HG02588 (cell line): ENCODE measurements at regions not wholly inside any gene's neighbourhood (a gene's known extent, or its start where the extent isn't known, plus 50 kb on each side); places are given as distances from the start of the nearest gene placed in this dataset.

Experiments
- ATAC-seq: cut with Tn5 transposase; IDR thresholded peaks from one replicate; pipeline ENCODE4 v1.9.1; 2021; ENCODE audit warnings: mild to moderate bottlenecking, moderate library complexity; ENCODE audit not compliant: unreplicated experiment

DNA sequence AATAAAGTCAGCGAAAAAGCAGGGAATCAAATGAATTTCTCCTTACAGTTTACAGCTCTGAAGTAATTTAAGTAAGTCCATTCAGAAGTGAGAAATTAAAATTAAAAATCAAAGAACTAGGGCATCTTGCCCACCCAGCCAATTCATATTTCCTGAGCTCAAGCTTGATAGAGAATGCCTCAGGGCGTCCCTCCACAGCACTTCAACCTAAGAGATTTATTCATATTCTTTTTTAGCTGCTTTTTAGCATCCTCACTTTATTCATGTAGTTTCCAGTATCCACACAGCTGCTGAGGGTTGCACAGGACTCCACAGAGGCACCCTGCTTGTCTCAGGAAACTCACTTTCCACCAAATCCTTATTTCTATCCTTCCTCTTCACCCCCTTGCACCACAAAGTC lies 900.3 kb downstream of the BCL11A start:
- no peak for ATAC-seq

DNA sequence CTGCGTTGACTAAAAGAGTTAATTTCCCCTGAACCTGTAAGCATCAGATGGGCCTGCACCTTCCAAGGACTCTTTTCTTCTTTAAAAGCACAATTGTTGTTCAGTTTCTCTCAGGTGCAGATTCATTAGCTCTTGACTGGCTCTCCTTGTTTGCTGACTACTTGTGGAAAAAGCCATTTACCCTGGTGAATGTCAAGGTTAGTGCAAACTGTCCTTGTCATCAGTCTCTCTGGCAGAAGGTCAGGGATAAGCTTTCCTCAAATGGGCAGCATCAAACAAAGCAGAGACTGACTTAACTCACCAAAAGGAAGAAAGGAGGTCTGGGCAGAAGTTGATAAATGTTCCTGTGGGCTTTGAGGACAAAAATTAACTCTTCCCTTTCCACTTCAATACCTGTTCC lies 922.7 kb downstream of the BCL11A start:
- no peak for ATAC-seq

DNA sequence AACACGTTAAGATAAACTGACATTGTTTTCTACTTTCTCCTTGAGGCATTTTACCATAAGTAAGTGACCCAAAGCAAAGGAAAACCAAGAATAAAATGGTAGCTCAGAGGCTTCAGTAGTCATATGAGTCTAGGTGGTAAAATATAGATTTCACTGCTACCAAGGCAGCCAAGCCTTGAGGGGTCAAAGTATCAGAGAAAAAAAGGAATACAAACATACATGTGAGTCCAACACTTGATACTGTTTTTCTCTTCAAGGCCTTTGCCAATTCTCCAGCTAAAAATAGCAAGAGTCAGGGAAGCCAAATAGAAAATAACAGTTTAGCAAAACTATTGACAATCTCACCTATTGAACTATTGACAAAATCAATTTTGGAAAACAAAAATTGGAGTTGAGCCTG lies 925.9 kb downstream of the BCL11A start:
- ATAC-seq = no peak

DNA sequence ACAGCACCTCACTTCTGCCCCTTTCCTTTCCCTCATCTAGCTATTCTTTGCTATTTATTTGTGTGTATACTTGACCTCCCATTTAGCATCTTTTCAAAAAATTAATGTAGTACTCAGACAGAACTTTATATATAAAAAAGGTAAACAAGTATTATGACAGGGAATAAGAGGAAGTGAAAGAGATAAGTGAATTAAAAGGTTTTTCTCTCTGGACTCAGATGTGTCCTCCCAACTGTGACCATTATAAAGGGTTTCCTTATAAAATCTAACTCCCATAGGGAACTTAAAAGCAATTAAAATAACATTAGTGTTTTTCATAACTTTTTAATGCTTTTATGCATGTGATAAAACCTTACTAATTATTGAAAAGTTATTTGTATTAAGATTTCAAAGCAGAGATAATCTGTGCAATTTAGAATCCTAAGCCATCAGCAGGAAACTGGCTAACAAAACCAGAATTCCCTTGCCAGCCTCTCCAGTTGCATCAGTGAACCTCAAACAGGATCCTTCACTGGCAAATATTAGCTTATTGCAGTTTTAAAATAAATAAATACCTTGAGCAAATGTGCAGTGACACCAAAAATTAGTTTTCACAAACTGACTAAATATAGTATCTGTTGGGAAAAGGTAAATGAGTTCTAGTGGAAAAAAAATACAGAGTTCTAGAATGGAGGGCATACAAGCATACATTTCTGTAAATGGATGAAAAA lies 930.7 kb downstream of the BCL11A start:
- no peak for ATAC-seq

DNA sequence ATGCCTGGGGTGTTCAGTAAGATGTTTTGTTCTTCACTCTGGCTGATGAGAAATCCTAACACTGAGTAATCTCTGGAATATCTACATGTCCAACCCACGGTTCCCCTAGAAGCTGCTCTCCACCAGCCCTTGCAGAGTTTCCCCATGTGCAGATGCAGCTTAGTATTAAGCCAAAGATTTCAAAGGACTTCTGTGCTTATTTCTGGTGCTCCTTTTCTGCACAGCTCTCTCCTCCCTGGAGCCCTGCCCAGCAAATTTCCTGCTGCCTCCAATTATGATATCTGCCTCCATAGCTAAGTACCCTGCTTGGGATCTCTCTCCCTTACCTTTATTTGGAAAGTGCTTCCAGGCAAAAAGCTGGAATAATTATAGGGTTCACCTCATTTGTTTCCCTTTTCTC lies 949.3 kb downstream of the BCL11A start:
- ATAC-seq = no peak

DNA sequence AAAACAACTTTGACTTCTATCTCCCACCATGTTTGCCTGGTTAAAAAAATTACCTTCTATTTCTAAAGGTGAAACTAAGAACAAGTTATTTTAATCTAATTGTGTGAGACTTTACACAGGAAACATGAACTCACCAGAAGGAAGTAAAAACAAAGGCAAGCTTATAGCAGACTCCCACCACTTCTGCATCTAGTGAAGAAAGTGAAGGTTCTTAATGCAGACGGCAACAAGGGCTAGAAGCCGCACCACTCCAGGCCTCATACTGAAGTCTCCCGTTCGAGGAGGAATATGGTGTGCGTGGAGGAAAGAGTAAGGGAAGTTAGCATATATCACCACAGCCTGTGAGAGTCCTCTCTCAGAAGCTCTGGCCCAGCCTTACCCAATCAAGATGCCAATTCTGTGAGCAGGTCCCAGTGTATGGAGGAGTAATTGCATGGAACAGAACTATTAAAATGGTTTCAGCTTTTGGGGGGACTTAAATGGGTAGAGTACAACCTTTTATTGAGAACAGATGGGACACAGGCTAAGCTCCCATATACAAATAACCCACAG lies 958.7 kb downstream of the BCL11A start:
- ATAC-seq = no peak

DNA sequence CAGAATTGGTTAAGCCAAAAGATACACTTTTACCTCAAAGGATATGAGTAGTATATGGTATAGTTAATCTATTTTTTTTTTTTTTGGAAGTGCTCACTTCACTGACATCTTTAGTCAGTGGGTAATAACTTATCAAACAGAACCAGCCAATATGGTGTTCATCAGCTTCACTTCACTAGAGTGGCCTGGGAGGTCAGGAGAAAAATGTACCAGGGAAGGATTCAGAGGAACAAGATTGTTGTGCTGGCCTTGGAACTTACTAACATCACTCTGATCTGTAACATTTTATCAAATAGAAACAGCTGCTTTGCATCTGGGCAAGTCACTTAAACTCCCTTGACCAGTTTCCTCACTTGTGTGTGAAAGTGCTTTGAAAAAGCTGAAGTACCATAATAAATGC lies 962.7 kb downstream of the BCL11A start:
- no peak for ATAC-seq

DNA sequence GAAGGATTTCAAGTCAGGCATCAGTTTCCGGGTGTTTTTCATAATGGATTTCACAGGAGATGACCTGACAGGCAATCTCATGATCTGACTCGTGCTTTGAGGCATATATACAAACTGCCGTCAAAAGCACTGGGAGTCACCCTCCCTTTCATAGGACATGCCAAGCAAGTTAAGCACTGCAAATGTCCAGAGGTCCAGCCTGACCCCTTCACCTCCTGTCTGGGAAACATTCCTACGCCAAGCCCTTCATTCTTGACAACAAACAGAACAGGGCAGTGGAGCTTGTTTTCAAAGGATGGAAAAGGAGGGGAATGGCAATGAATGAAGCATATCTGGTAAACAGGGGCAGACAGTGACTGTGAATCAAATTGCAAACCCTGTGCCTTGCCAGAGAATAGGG lies 963.6 kb downstream of the BCL11A start:
- ATAC-seq = no peak

DNA sequence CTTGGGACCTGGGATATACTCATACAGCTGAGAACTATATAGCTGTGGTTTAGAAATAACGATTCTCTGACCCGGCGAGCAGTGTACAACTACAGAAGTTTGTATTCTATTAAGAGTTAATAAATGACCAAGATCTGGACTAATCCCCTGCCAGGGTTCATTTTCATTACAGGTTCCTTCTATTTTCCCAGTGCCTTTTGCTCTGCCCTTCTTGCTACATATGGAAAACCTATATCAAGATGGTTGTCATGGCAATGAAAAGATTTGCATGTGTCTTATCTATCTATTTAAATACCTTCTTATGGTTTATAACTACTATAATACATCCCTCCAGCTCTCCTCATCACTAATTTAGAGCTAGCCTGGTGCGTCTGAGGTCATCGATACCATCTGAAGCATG lies 965.2 kb downstream of the BCL11A start:
- ATAC-seq = no peak

DNA sequence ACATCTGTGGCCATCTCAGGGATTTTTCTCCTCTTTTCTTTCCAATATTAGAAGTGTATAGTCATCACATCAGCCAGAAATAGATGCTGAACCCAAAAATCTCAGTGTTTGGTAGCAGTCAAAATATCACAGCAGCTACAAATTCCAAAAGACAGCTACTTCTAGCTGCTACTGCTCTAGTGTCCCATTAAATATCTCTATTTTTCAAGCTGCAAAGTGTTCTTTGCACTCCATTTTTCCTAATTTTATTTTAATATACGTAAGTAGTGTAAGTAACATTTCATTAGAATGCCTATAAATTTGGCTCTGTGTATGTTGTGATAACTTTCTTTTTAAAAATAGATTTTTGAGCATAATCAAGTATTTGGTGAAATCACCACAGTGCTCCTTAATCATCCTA lies 967.3 kb downstream of the BCL11A start:
- no peak for ATAC-seq

DNA sequence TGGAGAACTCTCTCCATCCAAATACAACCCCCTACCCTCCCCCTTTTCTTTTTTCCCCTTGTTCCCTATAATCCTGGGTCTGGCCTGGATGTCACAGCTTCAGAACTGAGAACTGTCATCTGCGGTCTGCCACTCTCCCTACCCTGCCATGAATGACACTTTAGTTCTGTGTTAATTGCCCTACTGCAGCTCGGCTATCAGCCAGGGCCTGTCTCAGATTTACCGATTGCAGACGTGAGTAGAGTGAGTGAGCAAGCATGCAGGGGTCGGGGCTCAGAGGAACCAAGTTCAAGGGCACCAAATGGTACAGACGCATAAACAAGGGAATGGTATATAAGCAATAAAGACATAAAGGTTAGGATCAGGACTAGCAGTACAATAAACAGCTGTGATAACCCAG lies 967.8 kb downstream of the BCL11A start:
- ATAC-seq = no peak

DNA sequence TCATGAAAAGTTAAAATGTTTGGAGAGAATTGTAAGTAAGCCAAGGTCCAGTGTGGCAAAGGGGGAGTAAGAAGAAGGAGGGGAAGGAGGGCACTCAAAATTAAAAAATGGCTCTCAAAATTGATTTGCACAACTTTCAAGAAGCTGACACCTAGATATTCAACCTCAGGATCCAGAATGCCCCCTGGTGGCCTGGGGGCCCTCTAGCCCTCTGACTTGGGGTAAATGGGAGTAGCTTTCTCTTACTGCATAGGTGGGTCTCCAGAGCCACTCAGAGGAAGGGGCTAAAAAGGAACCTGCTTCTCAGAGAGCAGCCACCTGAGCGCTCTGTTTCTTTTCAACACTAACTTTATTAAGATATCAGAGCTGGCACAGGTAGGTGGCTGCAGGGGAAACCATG lies 968.5 kb downstream of the BCL11A start:
- no peak for ATAC-seq

DNA sequence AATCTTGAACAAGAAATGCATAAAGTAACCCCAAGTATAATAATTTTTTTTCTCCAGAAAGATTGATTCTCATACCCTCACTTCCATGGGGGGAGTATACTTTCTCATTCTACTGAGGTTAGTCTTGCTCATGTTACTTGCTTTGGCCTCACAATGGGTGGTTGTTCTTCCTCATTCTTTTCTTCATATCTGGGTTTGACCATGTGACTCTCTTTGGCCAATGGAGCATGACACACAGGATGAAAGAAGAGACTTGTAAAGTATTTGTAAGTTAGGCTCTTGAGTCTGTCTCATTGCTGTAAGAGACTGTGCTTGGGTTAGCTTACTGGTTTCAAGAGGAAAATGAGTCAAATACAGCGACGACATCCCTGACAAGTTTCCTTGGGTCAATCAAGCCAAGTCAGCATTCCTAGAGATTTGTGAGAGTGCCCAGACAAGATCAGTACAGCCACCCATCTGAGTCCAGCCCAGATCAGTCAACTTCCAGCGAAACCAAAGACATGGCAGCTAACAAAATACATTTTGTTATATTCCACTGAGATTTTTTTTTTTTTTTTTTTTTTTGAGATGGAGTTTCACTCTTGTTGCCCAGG lies 970.2 kb downstream of the BCL11A start:
- no peak for ATAC-seq

DNA sequence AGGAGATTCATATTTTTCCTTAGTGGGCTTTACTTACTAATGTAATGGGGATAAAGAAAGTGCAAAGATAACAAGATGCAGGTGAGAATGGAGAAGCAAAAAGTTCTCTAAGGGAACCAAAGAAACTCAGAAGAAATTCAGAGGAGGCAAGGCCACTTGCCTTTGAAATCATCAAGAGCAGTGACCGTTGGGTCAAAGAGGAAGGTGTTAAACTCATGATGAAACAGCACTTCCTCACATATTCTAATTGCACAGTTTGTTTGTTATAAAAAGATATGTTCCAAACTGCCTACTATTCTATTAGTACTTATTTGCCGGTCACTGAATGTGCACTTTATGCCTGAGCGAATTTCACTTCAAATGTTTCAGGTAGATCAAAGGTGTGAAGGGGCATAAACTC lies 975.1 kb downstream of the BCL11A start:
- ATAC-seq = no peak

DNA sequence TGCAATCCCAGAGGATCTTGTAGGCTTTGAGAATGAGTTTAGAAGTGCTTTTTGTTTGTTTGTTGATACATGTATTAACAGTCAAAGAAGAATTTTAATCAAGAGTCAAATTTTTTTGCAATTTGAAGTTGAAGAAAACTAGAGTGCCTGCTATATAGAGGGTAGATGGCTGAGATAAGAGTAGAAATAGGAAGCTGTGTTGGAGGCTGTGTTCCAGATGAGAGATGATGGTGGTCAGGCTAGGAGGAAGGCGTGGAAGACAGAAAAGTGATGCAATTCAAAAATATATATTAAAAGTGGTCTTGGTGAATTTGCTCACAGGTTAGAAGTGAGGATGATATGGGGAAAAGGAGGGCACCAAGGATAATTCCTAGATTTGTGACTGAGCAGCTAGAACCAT lies 978.3 kb downstream of the BCL11A start:
- no peak for ATAC-seq

DNA sequence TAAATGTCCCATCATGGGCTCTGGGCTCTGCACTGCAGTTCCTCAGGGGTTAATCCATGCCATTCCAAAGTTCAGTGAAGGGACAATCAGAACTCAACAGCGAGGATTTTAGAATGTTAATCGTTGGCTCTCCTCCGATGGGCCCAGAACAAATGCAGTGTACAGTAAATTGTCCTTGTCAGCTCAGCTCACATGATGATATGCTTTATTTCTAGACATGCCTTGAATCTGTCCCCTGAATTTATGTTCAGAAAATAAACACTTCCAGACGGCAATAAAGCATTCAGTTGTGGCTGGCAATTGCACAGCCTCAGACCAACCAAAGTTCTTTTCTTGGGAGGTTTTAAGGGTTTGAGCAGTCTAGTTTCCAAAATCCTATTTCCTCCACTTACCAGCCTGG lies 981.2 kb downstream of the BCL11A start:
- ATAC-seq = no peak

DNA sequence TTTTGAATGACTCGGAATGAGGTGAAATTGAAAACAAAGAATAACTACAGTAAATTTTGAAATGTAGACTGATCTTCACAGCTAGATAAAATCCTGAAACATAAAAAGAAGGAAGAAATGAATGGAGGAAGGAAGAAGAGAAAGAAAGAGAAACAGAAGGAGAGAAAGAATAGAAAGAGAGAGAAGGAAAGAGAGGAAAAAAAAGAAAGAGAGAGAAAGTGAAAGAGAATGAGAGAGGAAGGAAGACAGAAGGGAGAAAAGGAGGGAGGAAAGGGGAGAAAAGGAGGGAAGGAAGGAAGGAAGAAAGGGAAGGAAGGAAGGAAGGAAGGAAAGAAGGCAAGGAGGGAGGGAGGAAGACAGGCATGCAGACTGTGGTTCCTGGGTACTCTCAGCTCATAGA lies 982.6 kb downstream of the BCL11A start:
- no peak for ATAC-seq

DNA sequence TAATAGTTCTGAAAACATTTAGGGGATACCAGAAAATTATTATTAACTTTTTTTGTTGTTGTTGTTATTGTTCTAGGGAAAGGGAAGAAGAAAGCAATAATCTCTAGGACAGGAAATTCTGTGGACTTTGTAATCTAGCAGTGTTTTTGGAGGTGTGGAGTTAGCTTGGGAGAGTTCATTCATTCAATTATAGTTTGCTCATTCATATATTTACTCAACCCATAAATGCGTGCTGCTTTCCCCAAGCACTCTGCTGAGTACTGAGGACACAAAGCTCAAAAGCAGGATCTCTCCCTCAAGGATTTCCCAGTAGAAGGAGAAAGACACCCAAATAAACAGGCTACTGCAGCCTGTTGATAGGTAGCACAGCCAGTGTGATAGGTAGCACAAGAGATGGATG lies 984.3 kb downstream of the BCL11A start:
- ATAC-seq = no peak

DNA sequence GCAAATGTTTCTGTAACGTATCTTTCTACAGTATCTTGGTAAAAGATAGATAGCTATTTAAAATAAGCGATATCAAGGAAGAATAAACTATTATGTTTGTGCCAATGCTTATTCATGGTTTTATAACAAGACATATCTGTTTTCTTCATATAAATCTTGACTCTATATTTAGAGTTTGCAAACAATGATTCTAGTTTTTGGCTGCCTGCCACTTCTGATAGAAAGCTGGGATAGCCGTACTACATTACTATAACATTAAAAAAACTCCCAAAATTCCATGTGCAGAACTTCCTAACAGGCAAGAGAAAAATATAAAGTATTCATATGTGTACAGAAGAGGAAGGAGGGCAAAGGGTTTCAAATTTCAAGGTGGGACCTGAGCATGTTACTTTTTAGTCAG lies 985.0 kb downstream of the BCL11A start:
- ATAC-seq = no peak

DNA sequence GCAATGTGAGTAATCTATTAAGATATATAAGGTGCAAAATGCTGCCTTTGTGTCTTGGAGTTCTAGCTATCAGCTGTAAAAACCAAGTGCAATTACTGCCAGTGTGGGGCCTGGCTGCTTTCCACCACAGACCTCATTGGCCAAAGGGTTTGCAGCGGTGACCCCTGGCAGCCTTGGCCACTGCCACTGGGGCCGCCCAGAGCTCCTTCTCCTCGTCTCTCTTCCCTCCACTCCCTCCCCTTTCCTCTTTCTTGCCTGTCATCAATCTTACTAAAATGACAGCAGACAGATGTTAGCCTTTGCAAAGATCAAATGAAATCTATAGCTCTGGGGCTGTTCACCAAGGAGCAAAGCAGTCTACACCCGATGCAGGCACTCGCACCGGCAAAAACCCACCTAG lies 986.3 kb downstream of the BCL11A start:
- ATAC-seq = no peak

DNA sequence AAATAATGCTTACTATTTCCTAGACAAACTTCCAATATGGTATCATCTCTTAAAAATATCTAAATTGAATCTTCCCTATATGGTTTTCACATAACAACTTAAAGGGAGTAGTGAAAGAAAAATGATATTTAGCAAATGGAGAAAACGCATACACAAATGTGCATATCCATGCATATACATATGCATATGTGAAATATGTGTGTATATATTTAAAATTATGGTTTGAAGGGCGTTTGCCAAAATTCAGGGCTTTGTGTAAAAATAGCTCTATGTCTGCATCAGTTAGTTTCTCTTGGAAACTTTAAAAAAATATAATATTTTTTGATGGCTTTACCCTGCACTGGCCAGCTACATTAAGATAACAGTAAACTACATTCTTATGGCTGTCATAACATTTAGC lies 986.7 kb downstream of the BCL11A start:
- ATAC-seq = no peak

DNA sequence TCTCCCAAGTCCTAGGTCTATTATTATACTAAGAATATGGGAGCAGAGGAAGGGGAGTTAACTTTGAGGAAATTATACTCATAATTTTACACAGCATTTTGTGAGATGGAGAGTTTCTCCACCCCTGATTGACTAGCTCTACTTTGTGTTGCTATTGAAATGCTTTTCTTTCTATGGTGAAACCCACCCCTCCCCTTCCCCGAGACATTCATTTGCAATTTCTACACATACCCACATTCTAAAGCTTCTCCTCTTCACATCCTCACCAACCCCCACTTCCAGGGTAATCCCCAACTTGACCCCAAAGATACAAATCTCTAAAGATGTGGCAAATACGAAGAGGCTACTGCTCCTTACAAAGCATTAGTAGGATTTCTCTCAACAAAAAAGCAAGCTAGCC lies 992.2 kb downstream of the BCL11A start:
- no peak for ATAC-seq

DNA sequence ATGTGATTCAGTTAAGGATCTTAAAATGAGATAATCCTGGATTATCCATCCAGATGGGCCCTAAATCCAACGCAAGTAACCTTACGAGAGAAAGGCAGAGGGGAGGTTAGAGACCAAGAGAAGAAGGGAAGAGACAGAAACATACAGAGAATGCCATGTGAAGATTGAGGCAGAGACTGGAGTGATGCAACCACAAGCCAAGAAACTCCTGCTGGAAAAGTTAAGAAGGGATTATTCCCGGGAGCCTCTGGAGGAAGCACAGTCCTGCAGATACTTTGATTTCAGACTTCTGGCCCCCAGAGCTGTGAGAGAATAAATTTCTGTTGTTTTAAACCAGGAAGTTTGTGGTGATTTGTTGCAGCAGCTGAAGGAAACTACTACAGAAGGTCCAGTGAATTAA lies 992.7 kb downstream of the BCL11A start:
- ATAC-seq = no peak
